HCT116 (cell line): ENCODE measurements at regions not wholly inside any gene's neighbourhood (a gene's known extent, or its start where the extent isn't known, plus 50 kb on each side); places are given as distances from the start of the nearest gene placed in this dataset.

Source experiments
- ATAC-seq: fragments of 200-7000 bp; cut with Tn5 transposase; 2 replicates; pipeline ENCODE4 v1.9.1; 2020; ENCODE audit warnings: mild to moderate bottlenecking, moderate library complexity
- BruUV-seq: library from RNA; stranded (reverse); fragments of 400-500 nt; replicated peaks from 2 replicates; lab custom pipeline; 2021; lab: Mats Ljungman, UMichigan
- CTCF ChIA-PET: fragments of 300-600 bp; sonication (Branson Sonifier 250); formaldehyde crosslinking; loops from one replicate; lab custom pipeline; 2021; ENCODE audit warnings: antibody characterized with exemption; lab: Charles Lee
- POLR2A ChIA-PET: fragments of 300-600, 350-600 bp; sonication (Branson Sonifier 250); formaldehyde crosslinking; loops from one replicate; lab custom pipeline; 2021; ENCODE audit warnings: antibody characterized with exemption; lab: Charles Lee
- RAD21 ChIA-PET, 2 experiments: fragments of 300-600 bp; sonication (Branson Sonifier 250); formaldehyde crosslinking; loops; one replicate each; lab custom pipeline; 2023; ENCODE audit warnings: low total read pairs in 2 of 2; ENCODE audit not compliant: uncharacterized antibody in 2 of 2, unreplicated experiment in 2 of 2, low non-redundant PET in 1 of 2; lab: Charles Lee
- DNase-seq: peaks from one replicate; pipeline ENCODE4 v3.0.0-alpha.2; 2010; ENCODE audit warnings: low read depth, low spot score
- H2AFZ ChIP-seq: fragments of 200-600 bp; shearing (Covaris generic), sonication (generic); 2 replicates; pipeline ENCODE4 v1.6.1; 2017; ENCODE audit warnings: low read depth, mixed run types, mixed read lengths, antibody characterized with exemption, low read length; ENCODE audit not compliant: poor library complexity, severe bottlenecking
- H3K27ac ChIP-seq: 2 replicates; pipeline ENCODE4 v1.5.1; 2012; ENCODE audit warnings: low read depth, low read length
- H3K27me3 ChIP-seq: fragments of 200-600 bp; sonication (generic); 2 replicates; pipeline ENCODE4 v1.6.1; 2016; ENCODE audit warnings: mixed run types, low read length, mixed read lengths; ENCODE audit not compliant: insufficient read depth
- H3K36me3 ChIP-seq, 2 experiments: fragments of 200-500 bp in 1 of 2; fragments of 200-600 bp in 1 of 2; sonication (Bioruptor generic) in 1 of 2; sonication (generic) in 1 of 2; 2 replicates each; pipeline versions ENCODE4 v1.5.1 to v1.6.1; 2014 to 2016; ENCODE audit warnings: low read length in 2 of 2, inconsistent platforms in 1 of 2, mixed read lengths in 1 of 2, mixed run types in 1 of 2; ENCODE audit not compliant: insufficient read depth in 2 of 2, control insufficient read depth in 1 of 2
- H3K4me1 ChIP-seq, 2 experiments: fragments of 200-600 bp in 1 of 2; sonication (generic) in 1 of 2; 2 replicates each; pipeline versions ENCODE4 v1.5.1 to v1.6.1; 2012 to 2017; ENCODE audit warnings: low read length in 2 of 2, inconsistent platforms in 1 of 2, mild to moderate bottlenecking in 1 of 2, mixed read lengths in 1 of 2, mixed run types in 1 of 2, moderate library complexity in 1 of 2; ENCODE audit not compliant: insufficient read depth in 2 of 2, control insufficient read depth in 1 of 2
- H3K4me2 ChIP-seq: fragments of 200-600 bp; sonication (generic); 2 replicates; pipeline ENCODE4 v1.6.1; 2017; ENCODE audit warnings: mixed run types, low read length, mixed read lengths
- H3K4me3 ChIP-seq, 2 experiments: fragments of 200-600 bp in 1 of 2; sonication (generic) in 1 of 2; replicated peaks in 1 of 2; 2 replicates each; pipeline ENCODE4 v1.5.1; 2011 to 2016; ENCODE audit warnings: low read length in 2 of 2, control low read depth in 1 of 2, low read depth in 1 of 2, mild to moderate bottlenecking in 1 of 2, mixed read lengths in 1 of 2, mixed run types in 1 of 2
- H3K79me2 ChIP-seq: fragments of 200-600 bp; sonication (generic); 2 replicates; pipeline ENCODE4 v1.6.1; 2017; ENCODE audit warnings: mild to moderate bottlenecking, mixed run types, low read length, moderate library complexity, mixed read lengths; ENCODE audit not compliant: insufficient read depth
- H3K9ac ChIP-seq: fragments of 200-600 bp; sonication (generic); 2 replicates; pipeline ENCODE4 v1.6.1; 2016; ENCODE audit warnings: low read length, mixed read lengths
- H3K9me2 ChIP-seq: fragments of 200-600 bp; sonication (generic), shearing (Covaris generic); 2 replicates; pipeline ENCODE4 v1.6.1; 2017; ENCODE audit warnings: mixed run types, mild to moderate bottlenecking, moderate library complexity; ENCODE audit not compliant: insufficient read depth
- H3K9me3 ChIP-seq, 2 experiments: fragments of 200-500 bp in 1 of 2; fragments of 200-600 bp in 1 of 2; sonication (Bioruptor generic) in 1 of 2; sonication (generic) in 1 of 2; 2 replicates each; pipeline ENCODE4 v1.6.1; 2014 to 2017; ENCODE audit warnings: low read length in 2 of 2, mixed read lengths in 2 of 2, inconsistent platforms in 1 of 2, low read depth in 1 of 2, mild to moderate bottlenecking in 1 of 2, mixed run types in 1 of 2, moderate library complexity in 1 of 2; ENCODE audit not compliant: control insufficient read depth in 1 of 2, insufficient read depth in 1 of 2
- H4K20me1 ChIP-seq: fragments of 200-600 bp; sonication (generic), shearing (Covaris generic); 2 replicates; pipeline ENCODE4 v1.6.1; 2017; ENCODE audit warnings: mixed run types, mild to moderate bottlenecking, moderate library complexity; ENCODE audit not compliant: insufficient read depth
- CBX3 ChIP-seq: IDR thresholded peaks from 2 replicates; pipeline ENCODE4 v1.6.1; 2012; ENCODE audit warnings: low read depth
- CEBPB ChIP-seq: IDR thresholded peaks from 2 replicates; pipeline ENCODE4 v1.6.1; 2012; ENCODE audit warnings: low read depth
- EGR1 ChIP-seq: IDR thresholded peaks from 2 replicates; pipeline ENCODE4 v1.6.1; 2012; ENCODE audit warnings: low read depth
- ELF1 ChIP-seq: IDR thresholded peaks from 2 replicates; pipeline ENCODE4 v1.6.1; 2012; ENCODE audit warnings: low read depth, borderline replicate concordance
- EZH2 ChIP-seq: fragments of 200-600 bp; sonication (generic); IDR thresholded peaks from 2 replicates; pipeline ENCODE4 v1.6.1; 2017; ENCODE audit warnings: antibody characterized with exemption, mixed run types
- EZH2phosphoT487 ChIP-seq: fragments of 200-600 bp; IDR thresholded peaks from 2 replicates; pipeline ENCODE4 v1.6.1; 2018; ENCODE audit warnings: antibody characterized with exemption, borderline replicate concordance
- MAX ChIP-seq: IDR thresholded peaks from 2 replicates; pipeline ENCODE4 v1.6.1; 2012
- POLR2A ChIP-seq: IDR thresholded peaks from 2 replicates; pipeline ENCODE4 v1.7.0; 2011; ENCODE audit warnings: borderline replicate concordance; ENCODE audit not compliant: insufficient read depth, insufficient read length; ENCODE audit errors: extremely low read depth
- RAD21 ChIP-seq: IDR thresholded peaks from 2 replicates; pipeline ENCODE4 v1.6.1; 2012; ENCODE audit warnings: low read depth, mild to moderate bottlenecking
- REST ChIP-seq: IDR thresholded peaks from 2 replicates; pipeline ENCODE4 v1.6.1; 2012; ENCODE audit warnings: low read depth
- SP1 ChIP-seq: IDR thresholded peaks from 2 replicates; pipeline ENCODE4 v1.6.1; 2012; ENCODE audit warnings: low read depth
- SRF ChIP-seq: IDR thresholded peaks from 2 replicates; pipeline ENCODE4 v1.6.1; 2012; ENCODE audit warnings: low read depth
- YY1 ChIP-seq: IDR thresholded peaks from 2 replicates; pipeline ENCODE4 v1.6.1; 2011; ENCODE audit warnings: low read length, low read depth, moderate library complexity, mild to moderate bottlenecking; ENCODE audit not compliant: insufficient replicate concordance; ENCODE audit errors: extremely low read depth
- ZBTB33 ChIP-seq: IDR thresholded peaks from 2 replicates; pipeline ENCODE4 v1.6.1; 2011; ENCODE audit warnings: mild to moderate bottlenecking, low read length, moderate library complexity; ENCODE audit not compliant: insufficient replicate concordance; ENCODE audit errors: extremely low read depth
- ZFX ChIP-seq: fragments of 450-650 bp; IDR thresholded peaks from 2 replicates; pipeline ENCODE4 v1.6.1; 2017
- intact Hi-C: fragments of 100-400 bp; cut with micrococcal nuclease; formaldehyde crosslinking; loops from 2 replicates; pipeline ENCODE4 v1.10.0; 2022
- TF ChIP-seq, protein P1 (sequence below), 3 experiments: fragments of 200-600 bp in 1 of 3; sonication (generic) in 1 of 3; IDR thresholded peaks in 2 of 3; conservative IDR thresholded peaks in 1 of 3; 2 replicates each; pipeline ENCODE4 v1.5.1; 2012 to 2017; ENCODE audit warnings: low read depth in 2 of 3, low read length in 2 of 3, antibody characterized with exemption in 1 of 3, borderline replicate concordance in 1 of 3, control low read depth in 1 of 3, mild to moderate bottlenecking in 1 of 3, mixed read lengths in 1 of 3, mixed run types in 1 of 3, moderate library complexity in 1 of 3; ENCODE audit not compliant: insufficient read depth in 1 of 3
- TF ChIP-seq, protein P2 (sequence below): IDR thresholded peaks from 2 replicates; pipeline ENCODE4 v1.6.1; 2012

GRCh38 chr10:3714967-3715366, 70.0 kb downstream of the KLF6 start:
- Histone ChIP-seq H4K20me1 (no peaks in the 10 kb centered on the region), H3K4me2 (no peak overlapping the region), H2AFZ (no peak overlapping the region), H3K9me3 (no peaks in the 10 kb centered on the region; a peak in 1 of 4 replicates), H3K4me1 (peaks cover 0 to 5% of the 10 kb centered on the region in 2 experiments; a peak in 1 of 4 replicates), H3K9me2 (no peaks in the 10 kb centered on the region), H3K79me2 (no peaks in the 10 kb centered on the region)
- BruUV-seq = no TSS peak
- RAD21 ChIA-PET = no interaction called here
- no peak for ATAC-seq
- POLR2A ChIA-PET = no interaction called here
- no peak for DNase-seq
- TF ChIP-seq MAX (no peak), ZFX (no peak), YY1 (no peak), POLR2A (no peak), RAD21 (no peak), EGR1 (no peak), REST (no peak), CBX3 (no peak), SP1 (no peak), CEBPB (no peak), ZBTB33 (no peak), EZH2phosphoT487 (no peak), SRF (no peak), EZH2 (no peak), ELF1 (no peak)
- TF ChIP-seq, protein P1, sequence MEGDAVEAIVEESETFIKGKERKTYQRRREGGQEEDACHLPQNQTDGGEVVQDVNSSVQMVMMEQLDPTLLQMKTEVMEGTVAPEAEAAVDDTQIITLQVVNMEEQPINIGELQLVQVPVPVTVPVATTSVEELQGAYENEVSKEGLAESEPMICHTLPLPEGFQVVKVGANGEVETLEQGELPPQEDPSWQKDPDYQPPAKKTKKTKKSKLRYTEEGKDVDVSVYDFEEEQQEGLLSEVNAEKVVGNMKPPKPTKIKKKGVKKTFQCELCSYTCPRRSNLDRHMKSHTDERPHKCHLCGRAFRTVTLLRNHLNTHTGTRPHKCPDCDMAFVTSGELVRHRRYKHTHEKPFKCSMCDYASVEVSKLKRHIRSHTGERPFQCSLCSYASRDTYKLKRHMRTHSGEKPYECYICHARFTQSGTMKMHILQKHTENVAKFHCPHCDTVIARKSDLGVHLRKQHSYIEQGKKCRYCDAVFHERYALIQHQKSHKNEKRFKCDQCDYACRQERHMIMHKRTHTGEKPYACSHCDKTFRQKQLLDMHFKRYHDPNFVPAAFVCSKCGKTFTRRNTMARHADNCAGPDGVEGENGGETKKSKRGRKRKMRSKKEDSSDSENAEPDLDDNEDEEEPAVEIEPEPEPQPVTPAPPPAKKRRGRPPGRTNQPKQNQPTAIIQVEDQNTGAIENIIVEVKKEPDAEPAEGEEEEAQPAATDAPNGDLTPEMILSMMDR (IDR thresholded peaks at IDR 0.05 in 2 of 3, conservative IDR thresholded peaks at IDR 0.05 in 1 of 3; ENCODE audit: borderline replicate concordance in 1 of 3, insufficient read depth in 1 of 3, low read depth in 2 of 3, low read length in 2 of 3) = no peak
- TF ChIP-seq, protein P2, sequence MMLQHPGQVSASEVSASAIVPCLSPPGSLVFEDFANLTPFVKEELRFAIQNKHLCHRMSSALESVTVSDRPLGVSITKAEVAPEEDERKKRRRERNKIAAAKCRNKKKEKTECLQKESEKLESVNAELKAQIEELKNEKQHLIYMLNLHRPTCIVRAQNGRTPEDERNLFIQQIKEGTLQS = no peak
- TF ChIP-seq, all 23 proteins: peak for 0
- intact Hi-C loops = no loop called here
- no peaks in the 10 kb centered on the region for H3K27me3 ChIP-seq
- H3K27ac ChIP-seq = no peak overlapping the region
- no peaks in the 10 kb centered on the region for H3K36me3 ChIP-seq
- H3K4me3 ChIP-seq = no peak overlapping the region
- H3K9ac ChIP-seq = no peak overlapping the region
- CTCF ChIA-PET = no interaction called here
